PC-9 (cell line): ENCODE measurements at regions not wholly inside any gene's neighbourhood (a gene's known extent, or its start where the extent isn't known, plus 50 kb on each side); places are given as distances from the start of the nearest gene placed in this dataset.

Experiments
- BruUV-seq: library from RNA; stranded (reverse); fragments of 400-500 nt; replicated peaks from 2 replicates; lab custom pipeline; 2021; lab: Mats Ljungman, UMichigan
- CTCF ChIA-PET: fragments of 300-600 bp; sonication (Branson Sonifier 250); formaldehyde crosslinking; loops from one replicate; lab custom pipeline; 2022; ENCODE audit warnings: antibody characterized with exemption; lab: Charles Lee
- POLR2A ChIA-PET: fragments of 300-600 bp; sonication (Branson Sonifier 250); formaldehyde crosslinking; loops from one replicate; lab custom pipeline; 2022; ENCODE audit warnings: antibody characterized with exemption; ENCODE audit not compliant: unreplicated experiment; lab: Charles Lee
- DNase-seq, 2 experiments: peaks; one replicate each; pipeline versions ENCODE4 v3.0.0 to v3.0.0-alpha.2; 2015 to 2022; ENCODE audit warnings: mixed read lengths in 1 of 2
- H2AFZ ChIP-seq: fragments of 200-600 bp; sonication (generic); 2 replicates; pipeline ENCODE4 v1.8.1; 2017; ENCODE audit warnings: antibody characterized with exemption
- H3F3A ChIP-seq: fragments of 200-600 bp; sonication (generic); 2 replicates; pipeline ENCODE4 v1.8.1; 2017; ENCODE audit warnings: antibody characterized with exemption, mild to moderate bottlenecking, low read depth; ENCODE audit not compliant: insufficient read depth
- H3K27ac ChIP-seq: fragments of 200-600 bp; sonication (generic); 2 replicates; pipeline ENCODE4 v1.6.1; 2016; ENCODE audit warnings: mixed run types
- H3K27me3 ChIP-seq: fragments of 200-600 bp; sonication (generic); 2 replicates; pipeline ENCODE4 v1.6.1; 2016; ENCODE audit warnings: low read depth, mixed run types; ENCODE audit not compliant: insufficient read depth
- H3K36me3 ChIP-seq: fragments of 200-600 bp; sonication (generic); 2 replicates; pipeline ENCODE4 v1.6.1; 2016; ENCODE audit warnings: low read depth, mixed run types
- H3K4me1 ChIP-seq: fragments of 200-600 bp; sonication (generic); replicated peaks from 2 replicates; pipeline ENCODE4 v1.6.1; 2016; ENCODE audit warnings: mixed run types; ENCODE audit not compliant: insufficient read depth
- H3K4me2 ChIP-seq: fragments of 200-600 bp; sonication (generic); 2 replicates; pipeline ENCODE4 v1.6.1; 2017; ENCODE audit warnings: mixed run types
- H3K4me3 ChIP-seq: fragments of 200-600 bp; sonication (generic); 2 replicates; pipeline ENCODE4 v1.6.1; 2016; ENCODE audit warnings: mixed run types
- H3K79me2 ChIP-seq: fragments of 200-600 bp; sonication (generic); 2 replicates; pipeline ENCODE4 v1.6.1; 2017; ENCODE audit warnings: low read depth, mixed run types
- H3K9me2 ChIP-seq: fragments of 200-600 bp; sonication (generic); 2 replicates; pipeline ENCODE4 v1.8.1; 2017; ENCODE audit warnings: mild to moderate bottlenecking; ENCODE audit not compliant: insufficient read depth
- H3K9me3 ChIP-seq: fragments of 200-600 bp; sonication (generic); 2 replicates; pipeline ENCODE4 v1.8.1; 2016; ENCODE audit warnings: low read depth; ENCODE audit not compliant: insufficient read depth
- H4K20me1 ChIP-seq: fragments of 200-600 bp; sonication (generic); 2 replicates; pipeline ENCODE4 v1.8.1; 2017; ENCODE audit not compliant: insufficient read depth
- CTCF ChIP-seq: fragments of 200-600 bp; sonication (generic); conservative IDR thresholded peaks from 2 replicates; pipeline ENCODE4 v1.6.1; 2017; ENCODE audit warnings: mixed run types, antibody characterized with exemption, mild to moderate bottlenecking, moderate library complexity
- EZH2 ChIP-seq: fragments of 200-600 bp; sonication (generic); IDR thresholded peaks from 2 replicates; pipeline ENCODE4 v1.8.0; 2017; ENCODE audit warnings: antibody characterized with exemption, low read depth
- intact Hi-C: fragments of 100-400 bp; cut with micrococcal nuclease; formaldehyde crosslinking; loops from one replicate; pipeline ENCODE4 v1.10.0; 2022; ENCODE audit not compliant: unreplicated experiment

DNA sequence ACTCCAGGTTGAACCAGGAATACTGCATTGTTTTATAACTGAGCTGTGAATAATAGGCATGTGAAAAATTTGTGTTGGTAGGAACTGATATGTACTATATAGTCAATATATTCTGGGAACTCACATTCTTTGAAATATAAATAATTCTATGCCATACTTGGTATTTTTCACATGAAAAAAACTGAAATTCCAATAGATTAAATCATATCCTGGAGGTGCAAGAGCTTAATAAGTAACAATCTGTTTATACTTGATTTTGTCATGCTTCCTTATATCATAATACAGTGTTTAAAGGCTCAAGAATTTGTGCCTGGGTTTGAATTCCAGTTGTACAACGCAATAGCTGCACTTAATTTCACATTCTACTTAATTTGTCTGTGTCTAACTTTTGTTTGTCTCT, 387.0 kb downstream of the USP25 start:
- H3K9me3 ChIP-seq = no peaks in the 10 kb centered on the region
- POLR2A ChIA-PET = no interaction called here
- no peak overlapping the region for H2AFZ ChIP-seq
- no TSS peak for BruUV-seq
- H3K27me3 ChIP-seq = no peaks in the 10 kb centered on the region
- no peaks in the 10 kb centered on the region for H3K79me2 ChIP-seq
- H3K4me3 ChIP-seq = no peak overlapping the region
- intact Hi-C loops = no loop called here
- no peak for TF ChIP-seq CTCF
- TF ChIP-seq EZH2 = no peak
- no peaks in the 10 kb centered on the region for H4K20me1 ChIP-seq
- no peak for DNase-seq
- H3K27ac ChIP-seq = no peak overlapping the region
- no peaks in the 10 kb centered on the region for H3K4me1 ChIP-seq
- no peaks in the 10 kb centered on the region; the same call in 1 of the 2 replicates for H3K9me2 ChIP-seq
- no peaks in the 10 kb centered on the region for H3K36me3 ChIP-seq
- H3F3A ChIP-seq = no peaks in the 10 kb centered on the region
- no peak overlapping the region for H3K4me2 ChIP-seq
- CTCF ChIA-PET = no interaction called here

DNA sequence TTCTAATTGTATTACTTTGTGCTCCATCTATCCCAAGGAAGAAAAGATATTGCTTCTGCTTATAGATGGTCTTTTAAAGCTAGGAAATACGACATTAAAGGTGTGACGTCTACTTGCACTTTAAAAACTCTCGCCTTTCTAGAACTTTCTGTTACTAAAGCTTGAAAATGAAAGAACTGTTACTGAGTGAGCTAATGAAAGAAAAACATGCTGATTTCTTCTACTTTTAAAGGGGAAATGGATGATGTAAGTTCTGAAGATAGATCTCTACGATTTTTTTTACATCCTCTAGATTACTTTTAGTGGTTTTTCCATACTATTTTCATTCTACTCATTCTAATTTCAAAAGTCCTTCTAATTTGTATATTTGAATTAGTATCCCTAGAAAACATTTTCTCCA, 387.5 kb downstream of the USP25 start:
- Histone ChIP-seq H3K4me3 (no peak overlapping the region), H3K27me3 (no peaks in the 10 kb centered on the region), H3K79me2 (no peaks in the 10 kb centered on the region), H3K4me1 (no peaks in the 10 kb centered on the region), H2AFZ (no peak overlapping the region), H4K20me1 (no peaks in the 10 kb centered on the region), H3K9me2 (no peaks in the 10 kb centered on the region; the same call in 1 of the 2 replicates), H3K36me3 (no peaks in the 10 kb centered on the region), H3K27ac (no peak overlapping the region), H3K9me3 (no peaks in the 10 kb centered on the region), H3F3A (no peaks in the 10 kb centered on the region), H3K4me2 (no peak overlapping the region)
- intact Hi-C loops = no loop called here
- no peak for DNase-seq
- no TSS peak for BruUV-seq
- POLR2A ChIA-PET = no interaction called here
- TF ChIP-seq EZH2 = no peak
- no peak for TF ChIP-seq CTCF
- CTCF ChIA-PET = no interaction called here

DNA sequence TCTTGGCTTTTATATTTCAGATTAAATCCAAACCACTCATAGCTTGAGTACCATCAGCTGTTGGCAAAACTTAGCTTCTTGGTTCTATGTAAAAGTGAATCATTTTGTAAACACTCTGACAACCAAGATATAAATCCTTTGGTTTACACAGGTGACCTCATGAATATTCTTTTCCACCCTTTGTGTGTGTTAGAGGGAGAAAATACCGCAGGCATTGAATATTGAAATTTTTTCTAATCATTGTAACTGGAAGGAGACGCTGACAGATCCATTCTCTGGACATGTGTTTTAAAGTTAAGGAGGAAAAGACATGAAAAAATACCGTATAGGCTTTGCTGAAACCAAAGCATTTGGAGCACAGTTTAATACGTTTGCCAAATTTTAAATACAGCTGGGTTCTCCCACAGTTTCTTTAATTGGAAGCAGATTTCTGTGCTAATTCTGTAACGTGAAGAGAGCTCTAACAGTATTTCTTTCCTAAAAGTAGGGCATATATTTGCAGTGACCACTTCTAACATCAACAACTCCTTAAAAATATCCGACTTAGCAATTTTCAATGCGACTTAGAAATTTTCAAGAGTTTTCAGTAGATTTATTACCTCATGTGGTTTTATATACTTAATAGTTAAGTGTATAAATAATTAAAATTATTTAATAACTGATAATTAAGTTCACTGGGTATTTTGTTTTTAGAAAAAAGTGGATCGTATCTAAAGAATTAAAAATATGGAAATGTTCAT, 388.2 kb downstream of the USP25 start:
- Histone ChIP-seq H3F3A (no peaks in the 10 kb centered on the region), H3K4me2 (no peak overlapping the region), H3K4me3 (no peak overlapping the region), H3K79me2 (no peaks in the 10 kb centered on the region), H3K9me3 (no peaks in the 10 kb centered on the region), H4K20me1 (no peaks in the 10 kb centered on the region), H3K9me2 (no peaks in the 10 kb centered on the region; the same call in 1 of the 2 replicates), H3K27ac (no peak overlapping the region), H3K4me1 (no peaks in the 10 kb centered on the region), H3K27me3 (no peaks in the 10 kb centered on the region), H2AFZ (no peak overlapping the region), H3K36me3 (no peaks in the 10 kb centered on the region)
- DNase-seq = no peak
- intact Hi-C loops = no loop called here
- no TSS peak for BruUV-seq
- CTCF ChIA-PET = no interaction called here
- TF ChIP-seq EZH2 (no peak), CTCF (no peak)
- POLR2A ChIA-PET = no interaction called here
